Prostate gland (tissue), 2 donors: ENCODE measurements at regions not wholly inside any gene's neighbourhood (a gene's known extent, or its start where the extent isn't known, plus 50 kb on each side); places are given as distances from the start of the nearest gene placed in this dataset.

ENCODE experiments used
- DNase-seq: peaks from one replicate; pipeline ENCODE4 v3.0.0-alpha.2; 2019; ENCODE audit warnings: low spot score
- H3K27ac ChIP-seq, 2 donors: fragments of 200-600 bp; sonication (generic); 2 replicates each; pipeline ENCODE4 v1.5.1; 2017 to 2019
- H3K27me3 ChIP-seq: fragments of 200-600 bp; sonication (generic); replicated peaks from 2 replicates; pipeline ENCODE4 v1.5.1; 2019; ENCODE audit not compliant: insufficient read depth
- H3K36me3 ChIP-seq, 2 donors: fragments of 200-600 bp; sonication (generic); 1 replicate in 1 of 2; 2 replicates in 1 of 2; pipeline versions ENCODE4 v1.5.1 to v1.8.1; 2017 to 2019
- H3K4me1 ChIP-seq: fragments of 200-600 bp; sonication (generic); replicated peaks from 2 replicates; pipeline ENCODE4 v1.5.1; 2019
- H3K4me3 ChIP-seq, 2 donors: fragments of 200-600 bp; sonication (generic); 2 replicates each; pipeline ENCODE4 v1.5.1; 2017 to 2019
- H3K9me3 ChIP-seq: fragments of 200-600 bp; sonication (generic); 2 replicates; pipeline ENCODE4 v1.5.1; 2017
- CTCF ChIP-seq, 4 experiments: fragments of 200-600 bp in 2 of 4; fragments of 450-650 bp in 2 of 4; sonication (generic) in 2 of 4; IDR thresholded peaks; 1 replicate in 3 of 4; 2 replicates in 1 of 4; pipeline ENCODE4 v1.5.1; 2016 to 2019; ENCODE audit warnings: antibody characterized with exemption in 4 of 4, mild to moderate bottlenecking in 2 of 4, moderate library complexity in 2 of 4
- POLR2A ChIP-seq: fragments of 450-650 bp; IDR thresholded peaks from one replicate; pipeline ENCODE4 v1.6.1; 2016; ENCODE audit warnings: antibody characterized with exemption, mild to moderate bottlenecking
- POLR2AphosphoS5 ChIP-seq: sonication (generic); formaldehyde crosslinking; IDR thresholded peaks from one replicate; pipeline ENCODE4 v1.6.1; 2017; ENCODE audit warnings: antibody characterized with exemption
- WGBS: methylation state at CpG from one replicate; pipeline ENCODE4 v1.1.5; 2018; 5-methylcytosine and 5-hydroxymethylcytosine counted together
- intact Hi-C: fragments of 100-400 bp; cut with DNase I; formaldehyde crosslinking; loops from one replicate; pipeline ENCODE4 v1.14.2; 2022

GRCh38 chr20:56993020-56993559 lies 273.4 kb downstream of the BMP7 start:
- Histone ChIP-seq H3K9me3 (no peaks in the 10 kb centered on the region), H3K4me3 (no peak overlapping the region), H3K36me3 (no peaks in the 10 kb centered on the region), H3K4me1 (no peaks in the 10 kb centered on the region), H3K27me3 (no peaks in the 10 kb centered on the region), H3K27ac (no peak overlapping the region)
- no peak for DNase-seq
- 96% methylated on average over 3 of the region's 3 CpGs for WGBS
- TF ChIP-seq POLR2AphosphoS5 (no peak), CTCF (IDR thresholded peaks at IDR 0.05) (no peak)
- intact Hi-C loops: no loop called here

DNA sequence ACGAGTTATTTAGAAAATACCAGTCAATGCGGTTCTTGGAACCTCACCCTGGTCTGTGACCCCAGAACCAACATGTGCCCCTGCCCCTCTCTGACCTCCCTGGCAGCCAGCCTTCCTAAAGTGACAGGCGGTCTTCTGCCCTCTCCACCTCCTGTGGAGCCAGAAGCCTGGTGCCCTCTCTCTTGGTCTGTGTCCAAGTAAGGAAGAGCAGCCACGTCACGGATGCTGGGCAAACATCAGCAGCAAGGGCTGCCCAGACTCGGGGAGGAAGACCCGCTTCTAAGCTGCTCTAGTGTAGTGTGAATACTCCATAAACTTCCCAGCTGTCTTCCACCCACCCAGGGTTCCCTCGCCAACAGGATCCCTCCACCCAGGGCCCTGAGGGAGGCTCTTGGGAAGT lies 272.4 kb downstream of the BMP7 start:
- no peaks in the 10 kb centered on the region for H3K36me3 ChIP-seq
- H3K4me1 ChIP-seq: no peaks in the 10 kb centered on the region
- no peak overlapping the region for H3K27ac ChIP-seq
- H3K27me3 ChIP-seq: no peaks in the 10 kb centered on the region
- no peak overlapping the region for H3K4me3 ChIP-seq
- DNase-seq: no peak
- intact Hi-C loops: no loop called here
- no peaks in the 10 kb centered on the region for H3K9me3 ChIP-seq
- 67% methylated on average over 8 of the region's 8 CpGs for WGBS
- no peak for TF ChIP-seq POLR2A
- no peak for TF ChIP-seq POLR2AphosphoS5
- TF ChIP-seq CTCF (IDR thresholded peaks at IDR 0.05): no peak

- intact Hi-C loops: no loop called here
- no peaks in the 10 kb centered on the region for H3K9me3 ChIP-seq
- H3K4me1 ChIP-seq: no peaks in the 10 kb centered on the region
- H3K4me3 ChIP-seq: no peak overlapping the region
- no peak overlapping the region for H3K27ac ChIP-seq
- no peak for DNase-seq
- H3K27me3 ChIP-seq: no peaks in the 10 kb centered on the region
- H3K36me3 ChIP-seq: no peaks in the 10 kb centered on the region
- WGBS: 75% methylated on average over 9 of the region's 9 CpGs
- TF ChIP-seq CTCF (IDR thresholded peaks at IDR 0.05): no peak
- no peak for TF ChIP-seq POLR2AphosphoS5
- TF ChIP-seq POLR2A: no peak
Observed at GRCh38 chr20:56995149-56995548, 271.3 kb downstream of the BMP7 start.

- H3K27me3 ChIP-seq: no peaks in the 10 kb centered on the region
- no peaks in the 10 kb centered on the region for H3K4me1 ChIP-seq
- intact Hi-C loops: no loop called here
- no peak overlapping the region for H3K4me3 ChIP-seq
- TF ChIP-seq CTCF (IDR thresholded peaks at IDR 0.05) (peak in 2 of 4 experiments; percentile 25 to 39), POLR2AphosphoS5 (no peak)
- no peak for DNase-seq
- H3K9me3 ChIP-seq: no peaks in the 10 kb centered on the region
- H3K36me3 ChIP-seq: no peaks in the 10 kb centered on the region
- 80% methylated on average over 12 of the region's 12 CpGs for WGBS
- H3K27ac ChIP-seq: no peak overlapping the region
Observed at GRCh38 chr20:56995635-56996075, 270.8 kb downstream of the BMP7 start.

DNA sequence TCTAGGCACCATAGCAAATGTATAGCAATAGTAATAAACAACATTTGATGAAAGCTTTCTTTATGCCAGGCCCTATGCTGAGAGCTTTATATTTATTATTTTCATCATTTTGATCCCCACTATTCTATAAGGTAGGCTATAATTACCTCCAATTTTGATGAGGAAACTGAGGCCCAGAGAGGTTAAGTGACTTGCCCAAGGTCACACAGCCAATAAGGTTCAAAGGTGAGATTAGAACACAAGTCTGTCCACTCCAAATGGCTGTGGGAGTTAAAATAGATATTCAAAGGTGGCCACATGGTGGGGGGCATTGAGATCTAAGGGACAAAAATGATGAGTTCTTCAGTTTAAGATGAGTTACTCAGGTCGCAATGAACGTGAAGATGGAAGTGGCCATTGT lies 269.9 kb downstream of the BMP7 start:
- Histone ChIP-seq H3K36me3 (no peaks in the 10 kb centered on the region), H3K27me3 (no peaks in the 10 kb centered on the region), H3K4me1 (no peaks in the 10 kb centered on the region), H3K27ac (no peak overlapping the region), H3K4me3 (no peak overlapping the region), H3K9me3 (no peaks in the 10 kb centered on the region)
- TF ChIP-seq CTCF (IDR thresholded peaks at IDR 0.05) (no peak), POLR2AphosphoS5 (no peak), POLR2A (no peak)
- 95% methylated on average over 2 of the region's 2 CpGs for WGBS
- no peak for DNase-seq
- intact Hi-C loops: no loop called here
